ENCODE measurements at regions not wholly inside any gene's neighbourhood (a gene's known extent, or its start where the extent isn't known, plus 50 kb on each side); places are given as distances from the start of the nearest gene placed in this dataset.
"Not testable (repeated sequence)": the region's sequence is repeated elsewhere in the genome, so short reads cannot be mapped to it uniquely, and the experiment has no call there.

- no peak for DNase-seq (ENCODE audit: low spot score)
Observed at GRCh38 chr14:82587226-82587625, 1053.6 kb upstream of the SEL1L start.

- no peak for DNase-seq (ENCODE audit: low spot score)
Observed at GRCh38 chr14:82595466-82595865, 1061.8 kb upstream of the SEL1L start.

GRCh38 chr14:82602794-82603193 lies 1069.1 kb upstream of the SEL1L start:
- no peak for DNase-seq (ENCODE audit: low spot score)

- no peak for DNase-seq (ENCODE audit: low spot score)
Observed at GRCh38 chr14:82604819-82605218, 1071.2 kb upstream of the SEL1L start.

GRCh38 chr14:82621881-82622450 lies 1088.3 kb upstream of the SEL1L start:
- DNase-seq (ENCODE audit: low spot score) = no peak

- DNase-seq (ENCODE audit: low spot score) = no peak
Observed at GRCh38 chr14:82626156-82627066, 1092.8 kb upstream of the SEL1L start.

GRCh38 chr14:82635915-82636314 lies 1102.3 kb upstream of the SEL1L start:
- DNase-seq (ENCODE audit: low spot score) = no peak

GRCh38 chr14:82636426-82636825 lies 1102.8 kb upstream of the SEL1L start:
- no peak for DNase-seq (ENCODE audit: low spot score)

GRCh38 chr14:82641050-82641540 lies 1107.4 kb upstream of the SEL1L start:
- DNase-seq (ENCODE audit: low spot score) = no peak

- DNase-seq (ENCODE audit: low spot score) = peak; percentile 7
Observed at GRCh38 chr14:82642425-82642824, 1108.8 kb upstream of the SEL1L start.

- DNase-seq (ENCODE audit: low spot score) = no peak
Observed at GRCh38 chr14:82647088-82647810, 1113.6 kb upstream of the SEL1L start.

GRCh38 chr14:82655770-82656169 lies 1122.1 kb upstream of the SEL1L start:
- no peak for DNase-seq (ENCODE audit: low spot score)

- DNase-seq (ENCODE audit: low spot score) = no peak
Observed at GRCh38 chr14:82657186-82657675, 1123.6 kb upstream of the SEL1L start.

GRCh38 chr14:82661258-82661657 lies 1127.6 kb upstream of the SEL1L start:
- DNase-seq (ENCODE audit: low spot score) = no peak

GRCh38 chr14:82667006-82667405 lies 1133.4 kb upstream of the SEL1L start:
- DNase-seq (ENCODE audit: low spot score) = no peak

GRCh38 chr14:82667501-82667900 lies 1133.8 kb upstream of the SEL1L start:
- no peak for DNase-seq (ENCODE audit: low spot score)

GRCh38 chr14:82676403-82676802 lies 1142.8 kb upstream of the SEL1L start:
- DNase-seq (ENCODE audit: low spot score) = no peak

GRCh38 chr14:82689948-82690347 lies 1156.3 kb upstream of the SEL1L start:
- no peak for DNase-seq (ENCODE audit: low spot score)

GRCh38 chr14:82691191-82691590 lies 1157.5 kb upstream of the SEL1L start:
- not testable (repeated sequence) for DNase-seq (ENCODE audit: low spot score)

- DNase-seq (ENCODE audit: low spot score) = no peak
Observed at GRCh38 chr14:82694820-82695219, 1161.2 kb upstream of the SEL1L start.

- no peak for DNase-seq (ENCODE audit: low spot score)
Observed at GRCh38 chr14:82704218-82704617, 1170.6 kb upstream of the SEL1L start.

- peak; percentile 48 for DNase-seq (ENCODE audit: low spot score)
Observed at GRCh38 chr14:82710267-82710841, 1176.7 kb upstream of the SEL1L start.

All from COLO829 (cell line).